Nephron (organoid): ENCODE measurements at regions not wholly inside any gene's neighbourhood (a gene's known extent, or its start where the extent isn't known, plus 50 kb on each side); places are given as distances from the start of the nearest gene placed in this dataset.

Experiments used
- H3K27ac Mint-ChIP-seq, 3 experiments: 2 replicates each; pipeline ENCODE4 v1.8.0; 2020; ENCODE audit warnings: mixed read lengths in 3 of 3, mild to moderate bottlenecking in 2 of 3, moderate library complexity in 1 of 3
- H3K27me3 Mint-ChIP-seq: 2 replicates; pipeline ENCODE4 v1.8.0; 2021; ENCODE audit warnings: low read depth, mild to moderate bottlenecking, moderate library complexity, mixed read lengths
- H3K36me3 Mint-ChIP-seq: 2 replicates; pipeline ENCODE4 v1.8.0; 2020; ENCODE audit warnings: low read depth, mixed read lengths
- H3K4me1 Mint-ChIP-seq: 2 replicates; pipeline ENCODE4 v1.8.0; 2020; ENCODE audit warnings: mixed read lengths
- H3K4me3 Mint-ChIP-seq, 3 experiments: 2 replicates each; pipeline ENCODE4 v1.8.0; 2020; ENCODE audit warnings: mild to moderate bottlenecking in 3 of 3, mixed read lengths in 3 of 3, moderate library complexity in 2 of 3
- H3K9me3 Mint-ChIP-seq: 2 replicates; pipeline ENCODE4 v1.8.0; 2020; ENCODE audit warnings: mixed read lengths
- TF ChIP-seq, protein P1 (sequence below), 3 experiments: fragments of 200-600 bp; sonication (generic); IDR thresholded peaks; one replicate each; pipeline ENCODE4 v1.5.0; 2021; ENCODE audit warnings: antibody characterized with exemption in 3 of 3; ENCODE audit not compliant: unreplicated experiment in 3 of 3

DNA sequence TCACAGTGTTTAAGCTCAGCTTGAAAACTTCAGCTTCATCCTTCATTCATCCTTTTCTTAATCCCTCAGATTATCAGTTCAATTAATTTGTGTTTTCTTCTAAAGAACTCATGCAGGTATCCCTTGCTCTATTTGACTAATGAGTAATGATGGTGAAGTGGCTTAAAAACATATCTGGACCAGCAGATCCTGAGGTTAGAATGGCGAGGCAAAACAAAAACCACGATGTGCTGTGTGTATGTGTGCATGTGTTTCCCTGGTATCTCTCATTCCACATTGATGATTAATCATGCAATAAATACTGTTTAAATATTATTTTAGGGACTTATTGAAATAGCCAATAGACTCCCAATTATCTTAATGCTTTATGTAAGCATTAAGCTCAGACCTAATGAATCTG is 437.0 kb downstream of the DYNC2H1 start:
- Mint-ChIP-seq H3K9me3 (peaks cover 3% of the 10 kb centered on the region), H3K27me3 (no peaks in the 10 kb centered on the region), H3K4me3 (no peak overlapping the region), H3K36me3 (no peaks in the 10 kb centered on the region), H3K27ac (no peak overlapping the region), H3K4me1 (peaks cover 5% of the 10 kb centered on the region)
- TF ChIP-seq, protein P1, sequence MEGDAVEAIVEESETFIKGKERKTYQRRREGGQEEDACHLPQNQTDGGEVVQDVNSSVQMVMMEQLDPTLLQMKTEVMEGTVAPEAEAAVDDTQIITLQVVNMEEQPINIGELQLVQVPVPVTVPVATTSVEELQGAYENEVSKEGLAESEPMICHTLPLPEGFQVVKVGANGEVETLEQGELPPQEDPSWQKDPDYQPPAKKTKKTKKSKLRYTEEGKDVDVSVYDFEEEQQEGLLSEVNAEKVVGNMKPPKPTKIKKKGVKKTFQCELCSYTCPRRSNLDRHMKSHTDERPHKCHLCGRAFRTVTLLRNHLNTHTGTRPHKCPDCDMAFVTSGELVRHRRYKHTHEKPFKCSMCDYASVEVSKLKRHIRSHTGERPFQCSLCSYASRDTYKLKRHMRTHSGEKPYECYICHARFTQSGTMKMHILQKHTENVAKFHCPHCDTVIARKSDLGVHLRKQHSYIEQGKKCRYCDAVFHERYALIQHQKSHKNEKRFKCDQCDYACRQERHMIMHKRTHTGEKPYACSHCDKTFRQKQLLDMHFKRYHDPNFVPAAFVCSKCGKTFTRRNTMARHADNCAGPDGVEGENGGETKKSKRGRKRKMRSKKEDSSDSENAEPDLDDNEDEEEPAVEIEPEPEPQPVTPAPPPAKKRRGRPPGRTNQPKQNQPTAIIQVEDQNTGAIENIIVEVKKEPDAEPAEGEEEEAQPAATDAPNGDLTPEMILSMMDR (IDR thresholded peaks at IDR 0.05; ENCODE audit: unreplicated experiment in 3 of 3), result no peak

- TF ChIP-seq, protein P1 (IDR thresholded peaks at IDR 0.05; ENCODE audit: unreplicated experiment in 3 of 3), result no peak
- H3K4me1 Mint-ChIP-seq, result peaks cover 5% of the 10 kb centered on the region
- H3K4me3 Mint-ChIP-seq, result no peak overlapping the region
- H3K36me3 Mint-ChIP-seq, result no peaks in the 10 kb centered on the region
- no peaks in the 10 kb centered on the region for H3K9me3 Mint-ChIP-seq
- H3K27me3 Mint-ChIP-seq, result no peaks in the 10 kb centered on the region
- H3K27ac Mint-ChIP-seq, result no peak overlapping the region
Observed at GRCh38 chr11:103547024-103547423, 437.8 kb downstream of the DYNC2H1 start.

GRCh38 chr11:103547691-103548090 is 438.5 kb downstream of the DYNC2H1 start:
- Mint-ChIP-seq H3K27me3 (no peaks in the 10 kb centered on the region), H3K9me3 (no peaks in the 10 kb centered on the region), H3K36me3 (no peaks in the 10 kb centered on the region), H3K4me1 (peaks cover 5% of the 10 kb centered on the region), H3K4me3 (no peak overlapping the region), H3K27ac (no peak overlapping the region)
- TF ChIP-seq, protein P1 (IDR thresholded peaks at IDR 0.05; ENCODE audit: unreplicated experiment in 3 of 3), result no peak

GRCh38 chr11:103548838-103549237 is 439.6 kb downstream of the DYNC2H1 start:
- TF ChIP-seq, protein P1 (IDR thresholded peaks at IDR 0.05; ENCODE audit: unreplicated experiment in 3 of 3), result no peak
- no peaks in the 10 kb centered on the region for H3K27me3 Mint-ChIP-seq
- peaks cover 5% of the 10 kb centered on the region for H3K4me1 Mint-ChIP-seq

GRCh38 chr11:103550811-103551210 is 441.6 kb downstream of the DYNC2H1 start:
- peak overlapping the region in 1 of 3 experiments; percentile 14 for H3K27ac Mint-ChIP-seq
- H3K36me3 Mint-ChIP-seq, result no peaks in the 10 kb centered on the region
- no peaks in the 10 kb centered on the region for H3K9me3 Mint-ChIP-seq
- H3K4me3 Mint-ChIP-seq, result no peak overlapping the region
- H3K27me3 Mint-ChIP-seq, result no peaks in the 10 kb centered on the region
- peaks cover 5% of the 10 kb centered on the region for H3K4me1 Mint-ChIP-seq
- TF ChIP-seq, protein P1 (IDR thresholded peaks at IDR 0.05; ENCODE audit: unreplicated experiment in 3 of 3), result no peak

More at GRCh38 chr11:103548838-103549237, 439.6 kb downstream of the DYNC2H1 start:
- H3K36me3 Mint-ChIP-seq, result no peaks in the 10 kb centered on the region
- H3K27ac Mint-ChIP-seq, result no peak overlapping the region
- no peak overlapping the region for H3K4me3 Mint-ChIP-seq
- no peaks in the 10 kb centered on the region for H3K9me3 Mint-ChIP-seq

DNA sequence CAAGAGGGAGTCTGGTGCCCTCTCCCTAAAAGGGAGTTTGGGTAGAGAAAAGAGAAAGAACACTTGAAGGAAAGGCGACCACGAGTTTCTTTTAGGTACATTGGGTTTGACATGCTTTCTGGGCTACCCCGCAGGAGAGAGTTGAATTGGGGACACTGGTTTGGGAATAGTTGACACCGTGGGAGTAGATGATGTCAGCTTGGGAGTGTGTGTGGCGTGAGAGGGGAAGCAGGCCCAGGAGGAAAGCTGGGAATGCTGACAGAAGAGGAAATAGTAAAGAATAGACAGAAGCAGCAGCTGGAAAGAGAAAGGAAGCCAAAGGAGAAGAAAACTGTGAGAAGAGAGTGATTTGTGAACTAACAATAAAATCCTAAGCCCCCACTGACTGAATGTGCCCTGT is 442.9 kb downstream of the DYNC2H1 start:
- peaks cover 5% of the 10 kb centered on the region for H3K4me1 Mint-ChIP-seq
- H3K27me3 Mint-ChIP-seq, result no peaks in the 10 kb centered on the region
- H3K9me3 Mint-ChIP-seq, result no peaks in the 10 kb centered on the region
- no peak overlapping the region for H3K27ac Mint-ChIP-seq
- H3K36me3 Mint-ChIP-seq, result no peaks in the 10 kb centered on the region
- H3K4me3 Mint-ChIP-seq, result no peak overlapping the region
- TF ChIP-seq, protein P1 (IDR thresholded peaks at IDR 0.05; ENCODE audit: unreplicated experiment in 3 of 3), result no peak
